Stimulated activated CD4-positive, alpha-beta T cell treated with anti-CD3 and anti-CD28 coated beads, Interleukin-4, amount 100 ng/mL, for 48 hours (primary cell): ENCODE measurements at regions not wholly inside any gene's neighbourhood (a gene's known extent, or its start where the extent isn't known, plus 50 kb on each side); places are given as distances from the start of the nearest gene placed in this dataset.
"Not testable (repeated sequence)": the region's sequence is repeated elsewhere in the genome, so short reads cannot be mapped to it uniquely, and the experiment has no call there.

Source experiments
- DNase-seq, 2 donors: peaks; one replicate each; pipeline ENCODE4 v3.0.0-alpha.2; 2020; ENCODE audit warnings: low read depth in 2 of 2

- no peak for DNase-seq
These were observed 126.2 kb upstream of the KCTD7 start for GRCh38 chr7:66502230-66503035.

- no peak for DNase-seq
These were observed 125.7 kb upstream of the KCTD7 start for GRCh38 chr7:66503036-66503370.

GRCh38 chr7:66503551-66504031 lies 125.1 kb upstream of the KCTD7 start:
- no peak for DNase-seq

GRCh38 chr7:66504131-66504530 lies 124.5 kb upstream of the KCTD7 start:
- no peak for DNase-seq

GRCh38 chr7:66505009-66505408 lies 123.7 kb upstream of the KCTD7 start:
- no peak for DNase-seq

- DNase-seq = no peak
These were observed 122.9 kb upstream of the KCTD7 start for GRCh38 chr7:66505531-66506451.

GRCh38 chr7:66506703-66507102 lies 122.0 kb upstream of the KCTD7 start:
- DNase-seq = not testable (repeated sequence)

GRCh38 chr7:66507764-66508296 lies 120.9 kb upstream of the KCTD7 start:
- DNase-seq = no peak

GRCh38 chr7:66508431-66508830 lies 120.2 kb upstream of the KCTD7 start:
- no peak for DNase-seq

- DNase-seq = no peak
These were observed 114.6 kb upstream of the KCTD7 start for GRCh38 chr7:66514050-66514449.

GRCh38 chr7:66517212-66517909 lies 111.3 kb upstream of the KCTD7 start:
- no peak for DNase-seq

GRCh38 chr7:66518151-66518691 lies 110.5 kb upstream of the KCTD7 start:
- DNase-seq = no peak

GRCh38 chr7:66521675-66522074 lies 107.0 kb upstream of the KCTD7 start:
- no peak for DNase-seq

- no peak for DNase-seq
These were observed 106.2 kb upstream of the KCTD7 start for GRCh38 chr7:66522518-66522917.

GRCh38 chr7:66523409-66523808 lies 105.3 kb upstream of the KCTD7 start:
- DNase-seq = no peak

- no peak for DNase-seq
These were observed 103.9 kb upstream of the KCTD7 start for GRCh38 chr7:66524738-66525137.

- DNase-seq = not testable (repeated sequence)
These were observed 101.9 kb upstream of the KCTD7 start for GRCh38 chr7:66526782-66527181.

- DNase-seq = no peak
These were observed 100.0 kb upstream of the KCTD7 start for GRCh38 chr7:66528652-66529051.

- DNase-seq = no peak
These were observed 98.6 kb upstream of the KCTD7 start for GRCh38 chr7:66529883-66530610.

- DNase-seq = no peak
These were observed 93.0 kb upstream of the KCTD7 start for GRCh38 chr7:66535414-66536329.
